HUES6 (cell line): ENCODE measurements at regions not wholly inside any gene's neighbourhood (a gene's known extent, or its start where the extent isn't known, plus 50 kb on each side); places are given as distances from the start of the nearest gene placed in this dataset.

Experiments
- H3K27ac ChIP-seq: 2 replicates; pipeline ENCODE4 v1.7.0; 2013; ENCODE audit warnings: low read depth, mild to moderate bottlenecking, low read length, inconsistent platforms
- H3K27me3 ChIP-seq: 2 replicates; pipeline ENCODE4 v1.6.1; 2013; ENCODE audit warnings: low read length; ENCODE audit not compliant: control insufficient read depth, insufficient read depth
- H3K36me3 ChIP-seq: 2 replicates; pipeline ENCODE4 v1.6.1; 2013; ENCODE audit warnings: low read length; ENCODE audit not compliant: control insufficient read depth, insufficient read depth
- H3K4me1 ChIP-seq: 2 replicates; pipeline ENCODE4 v1.6.1; 2013; ENCODE audit warnings: low read length; ENCODE audit not compliant: control insufficient read depth, insufficient read depth
- H3K4me3 ChIP-seq: 2 replicates; pipeline ENCODE4 v1.5.1; 2013; ENCODE audit warnings: low read depth, low read length
- H3K9ac ChIP-seq: one replicate; pipeline ENCODE4 v1.6.1; 2013; ENCODE audit warnings: mild to moderate bottlenecking, low read length
- H3K9me3 ChIP-seq: 2 replicates; pipeline ENCODE4 v1.6.1; 2013; ENCODE audit warnings: low read depth, low read length; ENCODE audit not compliant: control insufficient read depth, insufficient read depth

DNA sequence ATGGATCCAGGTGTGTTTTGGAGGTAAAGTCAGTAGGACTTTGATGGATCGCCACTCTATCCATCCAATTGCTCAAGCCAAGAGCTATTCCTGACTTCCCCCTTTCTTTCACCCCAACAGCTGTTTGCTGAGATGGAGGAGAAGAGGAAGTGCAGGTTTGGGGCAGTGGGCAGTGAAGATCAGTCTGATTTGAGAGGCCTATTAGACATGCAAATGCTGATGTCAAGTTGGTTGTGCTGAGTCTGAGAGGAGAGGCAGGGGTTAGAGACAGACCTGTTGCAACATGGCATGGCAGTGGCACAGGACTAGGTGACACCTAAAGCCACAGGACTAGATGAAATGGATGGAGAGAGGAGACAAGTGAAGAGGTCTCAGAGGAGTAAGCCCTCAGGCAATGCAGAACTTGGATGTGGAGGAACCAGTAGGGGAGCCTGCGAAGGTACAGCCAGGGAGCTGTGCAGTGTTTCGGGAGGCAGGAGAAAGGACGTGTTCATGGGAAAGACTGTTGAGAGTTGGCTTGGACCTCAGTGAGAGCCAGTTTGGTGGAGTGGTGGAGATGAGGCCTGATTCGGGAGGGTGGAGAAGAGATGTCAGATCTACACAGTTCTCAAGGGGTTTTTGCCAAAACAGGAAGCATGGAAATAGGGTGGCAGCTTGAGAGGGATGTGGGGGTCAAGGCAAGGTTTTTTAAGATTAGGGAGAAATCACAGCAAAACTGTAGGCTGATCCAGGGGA, 175.0 kb downstream of the MACROH2A1 start:
- peaks cover 12% of the 10 kb centered on the region for H3K4me1 ChIP-seq
- H3K9me3 ChIP-seq: no peaks in the 10 kb centered on the region
- H3K4me3 ChIP-seq: no peak overlapping the region
- H3K9ac ChIP-seq: no peak overlapping the region
- peaks cover 12% of the 10 kb centered on the region for H3K27me3 ChIP-seq
- no peaks in the 10 kb centered on the region for H3K36me3 ChIP-seq
- no peak overlapping the region for H3K27ac ChIP-seq

DNA sequence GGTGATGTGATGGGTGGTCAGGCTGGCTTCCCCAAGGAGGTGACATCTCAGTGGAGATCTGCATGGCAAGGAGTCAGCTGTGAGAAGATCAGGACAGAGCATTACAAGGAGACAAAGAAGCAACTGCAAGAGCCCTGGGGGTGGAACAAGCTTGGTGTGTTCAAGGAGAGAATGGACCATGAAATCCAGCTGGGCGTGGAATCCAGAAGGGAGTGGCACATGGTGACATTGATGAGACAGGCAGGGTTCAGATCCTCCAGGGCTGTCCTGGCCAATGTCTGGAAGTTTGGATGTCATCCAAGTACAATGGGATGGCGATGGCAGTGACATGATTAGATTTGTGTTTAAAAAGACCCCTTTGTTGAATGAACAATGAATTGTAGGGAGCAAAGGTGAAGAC, 175.6 kb downstream of the MACROH2A1 start:
- Histone ChIP-seq H3K4me3 (no peak overlapping the region), H3K9me3 (no peaks in the 10 kb centered on the region), H3K27ac (no peak overlapping the region), H3K9ac (no peak overlapping the region), H3K4me1 (peaks cover 12% of the 10 kb centered on the region), H3K36me3 (no peaks in the 10 kb centered on the region), H3K27me3 (peaks cover 12% of the 10 kb centered on the region)

DNA sequence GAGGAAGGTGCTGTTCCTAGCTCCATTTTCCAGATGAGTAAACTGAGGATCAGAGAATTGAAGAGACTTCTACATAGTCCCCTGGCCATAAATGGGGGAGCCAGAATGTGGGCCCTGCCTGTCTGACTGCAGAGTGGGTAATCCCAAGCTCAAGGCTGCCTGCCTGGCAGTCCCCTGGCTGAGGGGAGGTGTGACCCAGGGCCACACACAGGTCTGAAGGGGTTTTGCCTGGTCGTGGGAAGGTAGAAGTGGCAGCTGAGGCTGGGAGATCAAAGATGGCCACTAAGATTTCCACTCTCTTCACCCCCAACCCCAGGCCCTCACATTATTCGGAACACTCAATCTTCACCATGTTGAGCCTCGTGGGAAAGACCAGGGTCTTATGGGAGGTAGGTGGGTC, 176.3 kb downstream of the MACROH2A1 start:
- no peaks in the 10 kb centered on the region for H3K9me3 ChIP-seq
- H3K9ac ChIP-seq: no peak overlapping the region
- no peak overlapping the region for H3K4me3 ChIP-seq
- no peaks in the 10 kb centered on the region for H3K36me3 ChIP-seq
- peaks cover 12% of the 10 kb centered on the region for H3K27me3 ChIP-seq
- H3K4me1 ChIP-seq: peaks cover 12% of the 10 kb centered on the region
- H3K27ac ChIP-seq: no peak overlapping the region

DNA sequence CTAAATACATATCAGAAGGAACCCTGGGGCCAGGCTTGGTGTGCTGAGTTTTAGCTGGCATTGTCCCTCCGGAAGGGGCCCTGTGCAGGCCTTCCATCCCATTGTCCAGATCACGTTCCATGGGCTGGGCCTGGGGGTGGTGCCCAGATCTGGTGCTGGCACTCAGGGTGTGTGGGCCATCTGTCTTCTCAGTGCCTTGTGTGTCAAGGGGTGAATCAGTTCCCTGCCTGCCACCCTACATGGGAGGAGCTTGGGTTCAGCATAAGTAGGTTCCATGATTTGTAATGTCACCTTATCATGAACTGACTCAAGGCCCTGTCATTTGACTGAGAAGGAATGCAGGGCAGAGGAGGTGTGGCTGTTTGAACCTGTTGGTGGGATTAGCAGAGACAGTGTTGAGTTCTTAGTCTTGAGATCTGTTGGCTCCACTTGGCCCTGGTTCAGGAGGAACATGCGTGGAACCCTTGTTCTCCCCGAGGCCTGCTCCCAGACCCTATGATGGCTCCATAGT, 176.8 kb downstream of the MACROH2A1 start:
- peaks cover 12% of the 10 kb centered on the region for H3K27me3 ChIP-seq
- no peak overlapping the region for H3K27ac ChIP-seq
- H3K9me3 ChIP-seq: no peaks in the 10 kb centered on the region
- peaks cover 12% of the 10 kb centered on the region for H3K4me1 ChIP-seq
- H3K4me3 ChIP-seq: no peak overlapping the region
- H3K9ac ChIP-seq: no peak overlapping the region
- no peaks in the 10 kb centered on the region for H3K36me3 ChIP-seq

GRCh38 chr5:135221696-135222095, 177.3 kb downstream of the MACROH2A1 start:
- Histone ChIP-seq H3K4me3 (no peak overlapping the region), H3K4me1 (peaks cover 12% of the 10 kb centered on the region), H3K27me3 (peaks cover 12% of the 10 kb centered on the region), H3K9me3 (no peaks in the 10 kb centered on the region), H3K9ac (no peak overlapping the region), H3K36me3 (no peaks in the 10 kb centered on the region), H3K27ac (no peak overlapping the region)

GRCh38 chr5:135221187-135221473, 177.9 kb downstream of the MACROH2A1 start:
- no peak overlapping the region for H3K9ac ChIP-seq
- peaks cover 12% of the 10 kb centered on the region for H3K27me3 ChIP-seq
- no peaks in the 10 kb centered on the region for H3K9me3 ChIP-seq
- H3K27ac ChIP-seq: no peak overlapping the region
- peaks cover 8% of the 10 kb centered on the region for H3K4me1 ChIP-seq
- no peak overlapping the region for H3K4me3 ChIP-seq
- H3K36me3 ChIP-seq: no peaks in the 10 kb centered on the region

- no peak overlapping the region for H3K4me3 ChIP-seq
- H3K4me1 ChIP-seq: 0 out of 2 replicates have a peak, but pooled peaks cover 3% of the 10 kb centered on the region
- H3K27ac ChIP-seq: no peak overlapping the region
- no peak overlapping the region for H3K9ac ChIP-seq
- no peaks in the 10 kb centered on the region for H3K9me3 ChIP-seq
- H3K36me3 ChIP-seq: no peaks in the 10 kb centered on the region
- peaks cover 17% of the 10 kb centered on the region for H3K27me3 ChIP-seq
Measured at GRCh38 chr5:135220394-135221186, 178.4 kb downstream of the MACROH2A1 start.

DNA sequence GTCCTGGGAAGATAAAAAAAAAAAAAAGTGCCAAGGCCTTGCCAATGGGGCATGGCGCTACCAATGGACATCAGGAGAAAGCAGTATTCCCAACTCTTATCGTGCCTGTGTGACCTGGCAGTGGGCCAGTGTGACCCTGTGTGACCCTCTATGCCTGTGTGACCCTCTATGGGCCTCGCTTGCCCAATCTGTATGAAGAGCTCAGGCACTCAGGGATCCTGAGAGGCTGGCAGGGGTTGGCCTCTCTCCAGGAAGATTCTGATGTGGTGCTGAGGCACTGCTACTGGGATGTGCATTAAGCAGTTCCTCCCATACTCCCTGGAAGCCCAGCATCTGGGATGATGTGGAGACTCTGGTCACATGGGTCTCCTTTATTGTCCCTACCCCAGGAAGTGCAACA, 179.2 kb downstream of the MACROH2A1 start:
- H3K9me3 ChIP-seq: no peaks in the 10 kb centered on the region
- no peak overlapping the region for H3K27ac ChIP-seq
- peaks cover 24% of the 10 kb centered on the region for H3K27me3 ChIP-seq
- no peak overlapping the region for H3K4me3 ChIP-seq
- no peak overlapping the region for H3K9ac ChIP-seq
- H3K36me3 ChIP-seq: no peaks in the 10 kb centered on the region
- no peaks in the 10 kb centered on the region for H3K4me1 ChIP-seq

DNA sequence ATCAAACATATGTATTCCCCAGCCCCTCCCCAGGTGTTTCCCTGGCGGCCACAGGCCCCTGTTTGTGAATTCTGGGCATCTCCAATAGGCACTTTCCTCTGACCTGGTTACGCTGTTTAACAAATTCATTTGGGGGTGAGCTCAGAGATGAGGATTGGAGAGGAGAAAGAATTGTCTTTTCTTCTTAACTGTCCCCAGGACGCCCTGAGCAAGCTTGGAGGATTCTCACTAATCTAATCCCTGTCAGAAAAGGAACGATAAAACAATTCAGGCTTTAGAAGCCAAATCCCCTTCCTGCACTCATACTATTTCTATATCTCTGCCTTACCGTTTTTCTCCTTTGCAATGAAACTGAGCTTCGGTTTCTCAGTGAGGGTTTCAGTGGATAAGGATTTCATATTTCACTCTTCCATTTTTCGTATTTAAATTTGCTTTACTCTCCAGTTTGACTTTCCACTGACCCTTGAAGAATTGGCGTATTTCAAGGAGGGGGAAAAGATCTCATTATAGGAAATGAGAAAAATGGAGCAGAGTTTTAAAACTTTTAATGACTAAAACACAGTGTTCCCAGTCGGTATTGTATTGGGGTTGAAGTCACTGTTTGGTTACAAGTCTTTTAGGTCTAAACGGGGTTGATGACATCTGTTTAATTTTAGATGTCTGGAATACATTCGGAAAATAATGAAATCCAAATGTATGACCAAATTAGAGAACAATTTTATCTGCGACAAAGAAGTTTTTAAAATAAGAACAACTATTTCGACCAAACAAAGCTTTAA, 180.1 kb downstream of the MACROH2A1 start:
- no peaks in the 10 kb centered on the region for H3K4me1 ChIP-seq
- peaks cover 18% of the 10 kb centered on the region; the same call in 1 of the 2 replicates for H3K27me3 ChIP-seq
- no peaks in the 10 kb centered on the region for H3K36me3 ChIP-seq
- no peaks in the 10 kb centered on the region for H3K9me3 ChIP-seq
- no peak overlapping the region for H3K9ac ChIP-seq
- H3K4me3 ChIP-seq: no peak overlapping the region
- H3K27ac ChIP-seq: no peak overlapping the region

- peaks cover 2% of the 10 kb centered on the region; the same call in 1 of the 2 replicates for H3K4me1 ChIP-seq
- no peaks in the 10 kb centered on the region for H3K36me3 ChIP-seq
- no peak overlapping the region for H3K9ac ChIP-seq
- no peaks in the 10 kb centered on the region for H3K9me3 ChIP-seq
- no peak overlapping the region for H3K4me3 ChIP-seq
- H3K27me3 ChIP-seq: peaks cover 14% of the 10 kb centered on the region; the same call in 1 of the 2 replicates
- H3K27ac ChIP-seq: no peak overlapping the region
Measured at GRCh38 chr5:135218486-135218755, 180.6 kb downstream of the MACROH2A1 start.
